ENCODE measurements at regions not wholly inside any gene's neighbourhood (a gene's known extent, or its start where the extent isn't known, plus 50 kb on each side); places are given as distances from the start of the nearest gene placed in this dataset.
"Not testable (repeated sequence)": the region's sequence is repeated elsewhere in the genome, so short reads cannot be mapped to it uniquely, and the experiment has no call there.

DNA sequence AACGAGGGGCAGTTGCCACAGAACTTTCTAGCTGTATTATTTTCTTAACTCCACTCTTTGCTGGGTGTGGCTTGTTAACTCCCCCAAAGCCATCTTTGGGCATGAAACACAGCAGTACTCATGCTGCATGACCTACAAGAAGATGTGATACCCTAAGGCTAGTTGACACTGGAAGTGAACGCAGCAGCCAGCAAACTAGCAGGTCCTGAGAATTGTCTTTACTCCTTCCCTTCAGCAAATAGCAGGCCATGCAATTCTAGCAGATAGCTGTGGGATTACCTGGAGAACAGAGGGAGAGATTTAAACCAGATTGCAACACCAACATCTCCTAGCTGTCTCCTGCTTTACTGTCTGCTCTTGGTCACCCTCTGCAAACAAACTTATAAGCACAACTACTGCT, 688.0 kb upstream of the ZWINT start:
- Histone ChIP-seq H3K36me3 (ENCODE audit: insufficient read depth, low read length, poor library complexity, severe bottlenecking) (no peaks in the 10 kb centered on the region), H3K27ac (ENCODE audit: low read depth, low read length, poor library complexity, severe bottlenecking) (no peak overlapping the region), H3K4me1 (ENCODE audit: insufficient read depth, low read length, poor library complexity, severe bottlenecking) (no peaks in the 10 kb centered on the region), H3K9me3 (ENCODE audit: low read depth, low read length, poor library complexity, severe bottlenecking) (peaks cover 43% of the 10 kb centered on the region), H3K4me3 (ENCODE audit: low read depth, low read length, poor library complexity, severe bottlenecking) (no peak overlapping the region), H3K27me3 (replicated peaks; ENCODE audit: insufficient read depth, low read depth, low read length, poor library complexity) (no peaks in the 10 kb centered on the region)
- DNase-seq (ENCODE audit: low spot score), result no peak
- ChIA-PET CTCF (no interaction called here), POLR2A (ENCODE audit: low non-redundant PET) (no interaction called here)
- TF ChIP-seq, protein P1, sequence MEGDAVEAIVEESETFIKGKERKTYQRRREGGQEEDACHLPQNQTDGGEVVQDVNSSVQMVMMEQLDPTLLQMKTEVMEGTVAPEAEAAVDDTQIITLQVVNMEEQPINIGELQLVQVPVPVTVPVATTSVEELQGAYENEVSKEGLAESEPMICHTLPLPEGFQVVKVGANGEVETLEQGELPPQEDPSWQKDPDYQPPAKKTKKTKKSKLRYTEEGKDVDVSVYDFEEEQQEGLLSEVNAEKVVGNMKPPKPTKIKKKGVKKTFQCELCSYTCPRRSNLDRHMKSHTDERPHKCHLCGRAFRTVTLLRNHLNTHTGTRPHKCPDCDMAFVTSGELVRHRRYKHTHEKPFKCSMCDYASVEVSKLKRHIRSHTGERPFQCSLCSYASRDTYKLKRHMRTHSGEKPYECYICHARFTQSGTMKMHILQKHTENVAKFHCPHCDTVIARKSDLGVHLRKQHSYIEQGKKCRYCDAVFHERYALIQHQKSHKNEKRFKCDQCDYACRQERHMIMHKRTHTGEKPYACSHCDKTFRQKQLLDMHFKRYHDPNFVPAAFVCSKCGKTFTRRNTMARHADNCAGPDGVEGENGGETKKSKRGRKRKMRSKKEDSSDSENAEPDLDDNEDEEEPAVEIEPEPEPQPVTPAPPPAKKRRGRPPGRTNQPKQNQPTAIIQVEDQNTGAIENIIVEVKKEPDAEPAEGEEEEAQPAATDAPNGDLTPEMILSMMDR (conservative IDR thresholded peaks at IDR 0.05; ENCODE audit: low read depth, low read length), result no peak
- TF ChIP-seq EZH2 (IDR thresholded peaks at IDR 0.05; ENCODE audit: borderline replicate concordance, low read depth, low read length, poor library complexity, severe bottlenecking), result no peak
- intact Hi-C loops (cut with micrococcal nuclease; ENCODE audit: unreplicated experiment), result no loop called here
- no TSS peak for BruUV-seq (replicated peaks)

DNA sequence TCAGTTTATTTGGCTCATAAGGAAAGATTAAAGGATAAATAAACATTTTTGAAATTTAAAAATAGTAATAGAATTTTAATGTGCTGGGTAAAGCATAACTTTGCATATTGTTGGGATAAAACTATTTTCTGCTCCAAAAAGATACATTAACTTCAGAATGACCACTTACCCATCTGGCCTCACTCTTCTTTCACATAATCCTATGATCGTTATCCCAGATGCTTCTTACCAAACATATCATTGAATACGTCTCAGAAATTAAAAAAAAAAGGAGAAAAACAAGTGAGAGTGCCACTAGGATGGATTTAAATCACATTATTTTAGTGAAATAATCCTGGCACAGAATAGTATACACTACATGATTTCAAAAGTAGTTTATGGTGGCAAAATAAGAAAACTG, 677.5 kb upstream of the ZWINT start:
- H3K27me3 ChIP-seq (replicated peaks; ENCODE audit: insufficient read depth, low read depth, low read length, poor library complexity), result no peaks in the 10 kb centered on the region
- H3K27ac ChIP-seq (ENCODE audit: low read depth, low read length, poor library complexity, severe bottlenecking), result no peak overlapping the region
- no peaks in the 10 kb centered on the region for H3K36me3 ChIP-seq (ENCODE audit: insufficient read depth, low read length, poor library complexity, severe bottlenecking)
- no peaks in the 10 kb centered on the region for H3K4me1 ChIP-seq (ENCODE audit: insufficient read depth, low read length, poor library complexity, severe bottlenecking)
- TF ChIP-seq, protein P1 (conservative IDR thresholded peaks at IDR 0.05; ENCODE audit: low read depth, low read length), result no peak
- no peak for TF ChIP-seq EZH2 (IDR thresholded peaks at IDR 0.05; ENCODE audit: borderline replicate concordance, low read depth, low read length, poor library complexity, severe bottlenecking)
- no peak for DNase-seq (ENCODE audit: low spot score)
- POLR2A ChIA-PET (ENCODE audit: low non-redundant PET), result no interaction called here
- H3K9me3 ChIP-seq (ENCODE audit: low read depth, low read length, poor library complexity, severe bottlenecking), result peaks cover 15% of the 10 kb centered on the region
- CTCF ChIA-PET, result no interaction called here
- no TSS peak for BruUV-seq (replicated peaks)
- intact Hi-C loops (cut with micrococcal nuclease; ENCODE audit: unreplicated experiment), result no loop called here
- no peak overlapping the region for H3K4me3 ChIP-seq (ENCODE audit: low read depth, low read length, poor library complexity, severe bottlenecking)

DNA sequence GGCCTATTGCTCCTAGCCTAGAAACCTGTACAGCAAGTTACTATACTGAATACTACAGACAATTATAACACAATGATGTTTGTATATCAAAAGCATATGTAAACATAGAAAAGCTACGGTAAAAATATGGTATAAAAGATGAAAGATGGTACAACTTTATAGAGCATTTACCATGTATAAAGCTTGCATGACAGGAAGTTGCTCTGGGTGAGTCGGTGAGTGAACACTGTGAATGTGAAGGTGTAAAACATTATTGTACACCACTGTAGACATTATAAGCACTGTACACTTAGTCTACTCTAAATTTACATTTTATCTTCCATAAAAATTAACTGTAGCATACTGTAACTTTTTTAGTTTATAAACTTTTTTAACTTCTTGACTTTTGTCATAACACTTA, 674.3 kb upstream of the ZWINT start:
- ChIA-PET CTCF (no interaction called here), POLR2A (ENCODE audit: low non-redundant PET) (no interaction called here)
- DNase-seq (ENCODE audit: low spot score), result no peak
- Histone ChIP-seq H3K9me3 (ENCODE audit: low read depth, low read length, poor library complexity, severe bottlenecking) (peaks cover 29% of the 10 kb centered on the region), H3K4me1 (ENCODE audit: insufficient read depth, low read length, poor library complexity, severe bottlenecking) (no peaks in the 10 kb centered on the region), H3K27ac (ENCODE audit: low read depth, low read length, poor library complexity, severe bottlenecking) (no peak overlapping the region), H3K36me3 (ENCODE audit: insufficient read depth, low read length, poor library complexity, severe bottlenecking) (no peaks in the 10 kb centered on the region), H3K27me3 (replicated peaks; ENCODE audit: insufficient read depth, low read depth, low read length, poor library complexity) (no peaks in the 10 kb centered on the region), H3K4me3 (ENCODE audit: low read depth, low read length, poor library complexity, severe bottlenecking) (no peak overlapping the region)
- intact Hi-C loops (cut with micrococcal nuclease; ENCODE audit: unreplicated experiment), result no loop called here
- no TSS peak for BruUV-seq (replicated peaks)
- no peak for TF ChIP-seq EZH2 (IDR thresholded peaks at IDR 0.05; ENCODE audit: borderline replicate concordance, low read depth, low read length, poor library complexity, severe bottlenecking)

DNA sequence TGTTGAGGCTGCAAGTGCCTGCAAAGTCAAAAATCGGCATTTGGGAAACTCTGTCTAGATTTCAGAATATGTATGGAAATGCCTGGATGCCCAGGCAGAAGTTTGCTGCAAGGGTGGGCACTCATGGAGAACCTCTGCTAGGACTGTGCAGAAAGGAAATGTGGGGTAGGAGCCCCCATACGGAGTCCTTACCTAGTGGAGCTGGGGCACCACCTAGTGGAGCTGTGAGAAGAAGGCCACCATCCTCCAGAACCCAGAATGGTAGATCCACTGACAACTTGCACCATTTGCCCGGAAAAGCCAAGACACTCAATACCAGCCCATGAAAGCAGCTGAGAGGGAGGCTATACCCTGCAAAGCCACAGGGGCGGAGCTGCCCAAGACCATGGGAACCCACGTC, 671.2 kb upstream of the ZWINT start:
- H3K27me3 ChIP-seq (replicated peaks; ENCODE audit: insufficient read depth, low read depth, low read length, poor library complexity); H3K36me3 ChIP-seq (ENCODE audit: insufficient read depth, low read length, poor library complexity, severe bottlenecking); H3K4me3 ChIP-seq (ENCODE audit: low read depth, low read length, poor library complexity, severe bottlenecking); BruUV-seq (replicated peaks); CTCF ChIA-PET; DNase-seq (ENCODE audit: low spot score); intact Hi-C loops (cut with micrococcal nuclease; ENCODE audit: unreplicated experiment); POLR2A ChIA-PET (ENCODE audit: low non-redundant PET); H3K27ac ChIP-seq (ENCODE audit: low read depth, low read length, poor library complexity, severe bottlenecking); H3K4me1 ChIP-seq (ENCODE audit: insufficient read depth, low read length, poor library complexity, severe bottlenecking): not testable (repeated sequence)
- H3K9me3 ChIP-seq (ENCODE audit: low read depth, low read length, poor library complexity, severe bottlenecking), result peaks cover 45% of the 10 kb centered on the region
